ENCODE measurements at regions not wholly inside any gene's neighbourhood (a gene's known extent, or its start where the extent isn't known, plus 50 kb on each side); places are given as distances from the start of the nearest gene placed in this dataset.

DNA sequence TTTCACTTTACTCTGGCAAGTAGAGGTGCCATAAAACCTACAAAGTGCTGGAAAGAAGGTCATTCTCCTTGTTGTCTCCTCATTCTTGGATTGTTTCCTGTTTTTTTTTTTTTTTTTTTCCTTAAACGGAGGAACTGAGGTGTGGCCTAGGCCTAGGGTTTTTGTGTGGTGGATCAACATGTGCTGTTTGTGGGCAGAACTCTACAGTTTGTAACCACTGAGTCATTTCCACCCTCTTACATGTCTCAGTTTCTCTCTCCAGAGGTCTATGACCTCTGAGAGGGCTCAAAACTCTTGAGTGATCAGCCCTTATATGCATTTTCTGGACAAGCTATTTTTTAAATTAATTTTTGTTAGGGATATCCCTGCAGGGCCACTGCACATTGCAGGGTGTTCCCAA is 296.0 kb downstream of the PPP1R3A start:
- TF ChIP-seq, protein P1, sequence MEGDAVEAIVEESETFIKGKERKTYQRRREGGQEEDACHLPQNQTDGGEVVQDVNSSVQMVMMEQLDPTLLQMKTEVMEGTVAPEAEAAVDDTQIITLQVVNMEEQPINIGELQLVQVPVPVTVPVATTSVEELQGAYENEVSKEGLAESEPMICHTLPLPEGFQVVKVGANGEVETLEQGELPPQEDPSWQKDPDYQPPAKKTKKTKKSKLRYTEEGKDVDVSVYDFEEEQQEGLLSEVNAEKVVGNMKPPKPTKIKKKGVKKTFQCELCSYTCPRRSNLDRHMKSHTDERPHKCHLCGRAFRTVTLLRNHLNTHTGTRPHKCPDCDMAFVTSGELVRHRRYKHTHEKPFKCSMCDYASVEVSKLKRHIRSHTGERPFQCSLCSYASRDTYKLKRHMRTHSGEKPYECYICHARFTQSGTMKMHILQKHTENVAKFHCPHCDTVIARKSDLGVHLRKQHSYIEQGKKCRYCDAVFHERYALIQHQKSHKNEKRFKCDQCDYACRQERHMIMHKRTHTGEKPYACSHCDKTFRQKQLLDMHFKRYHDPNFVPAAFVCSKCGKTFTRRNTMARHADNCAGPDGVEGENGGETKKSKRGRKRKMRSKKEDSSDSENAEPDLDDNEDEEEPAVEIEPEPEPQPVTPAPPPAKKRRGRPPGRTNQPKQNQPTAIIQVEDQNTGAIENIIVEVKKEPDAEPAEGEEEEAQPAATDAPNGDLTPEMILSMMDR (IDR thresholded peaks at IDR 0.05), result no peak
- no peak for TF ChIP-seq POLR2A (IDR thresholded peaks at IDR 0.05)
- no peak for TF ChIP-seq POLR2AphosphoS5 (IDR thresholded peaks at IDR 0.05)
